ENCODE measurements at regions not wholly inside any gene's neighbourhood (a gene's known extent, or its start where the extent isn't known, plus 50 kb on each side); places are given as distances from the start of the nearest gene placed in this dataset.

DNA sequence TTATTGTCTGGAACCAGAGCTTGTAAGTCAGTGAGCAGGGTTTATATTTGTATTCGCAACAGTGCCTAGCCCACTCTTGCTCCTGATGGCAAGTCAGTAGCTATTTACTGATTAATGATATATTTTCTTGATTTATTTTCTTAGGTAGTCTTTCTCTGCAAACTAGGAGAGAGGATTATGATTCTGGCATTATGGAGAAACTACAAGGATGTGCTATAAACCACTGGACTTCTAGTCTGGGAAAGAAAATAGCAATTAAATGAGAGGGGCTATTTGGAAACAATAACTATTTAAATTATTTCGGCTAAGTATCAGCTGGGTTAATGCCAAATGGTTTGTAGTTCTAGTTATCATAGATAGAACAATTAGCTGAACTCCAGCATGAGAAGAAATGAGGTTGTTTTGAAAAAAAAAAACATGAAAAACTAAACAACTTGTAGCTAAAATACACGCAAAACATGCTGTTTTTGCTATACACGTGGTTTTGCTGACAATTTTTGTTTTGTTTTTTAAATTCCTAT lies 304.9 kb upstream of the TCF21 start:
- no peak for DNase-seq (ENCODE audit: low read depth in 2 of 2)

DNA sequence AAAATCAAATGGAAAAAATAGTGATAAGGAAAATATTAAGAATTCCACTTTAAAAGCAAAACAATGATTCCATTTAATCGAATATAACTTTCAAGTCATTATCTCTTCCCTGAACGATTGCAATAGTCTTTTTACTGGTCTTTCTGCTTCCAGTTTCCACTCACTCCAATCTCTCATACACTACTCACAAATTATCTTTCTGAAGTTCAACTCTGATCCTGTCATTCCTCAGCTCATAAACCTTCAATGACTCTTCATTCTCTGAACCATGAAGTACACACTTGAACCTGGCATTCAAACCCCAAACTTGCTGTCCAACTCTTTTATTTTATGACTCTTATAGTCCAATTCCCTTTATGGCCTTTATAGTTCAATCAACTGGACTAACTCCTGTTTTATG lies 304.1 kb upstream of the TCF21 start:
- no peak for DNase-seq (ENCODE audit: low read depth in 2 of 2)

DNA sequence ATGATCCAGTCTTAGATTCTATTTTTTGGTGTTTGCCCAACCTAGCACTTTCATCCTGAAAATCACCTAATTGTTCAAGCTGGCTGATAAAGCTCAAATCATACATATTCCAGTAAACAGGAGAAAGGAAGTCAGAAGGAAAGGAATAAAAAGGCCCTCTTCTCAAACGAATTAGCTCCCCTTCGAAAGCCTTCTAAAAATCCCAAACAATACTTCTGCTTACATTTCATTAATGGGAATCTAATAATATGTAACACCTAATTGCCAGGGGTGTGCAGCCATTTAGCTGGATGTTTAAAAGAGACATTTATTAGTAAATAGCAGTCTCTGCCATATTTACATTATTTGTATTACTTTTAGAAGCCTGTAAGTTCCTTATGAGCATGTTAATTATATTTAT lies 302.9 kb upstream of the TCF21 start:
- DNase-seq (ENCODE audit: low read depth in 2 of 2) = no peak

DNA sequence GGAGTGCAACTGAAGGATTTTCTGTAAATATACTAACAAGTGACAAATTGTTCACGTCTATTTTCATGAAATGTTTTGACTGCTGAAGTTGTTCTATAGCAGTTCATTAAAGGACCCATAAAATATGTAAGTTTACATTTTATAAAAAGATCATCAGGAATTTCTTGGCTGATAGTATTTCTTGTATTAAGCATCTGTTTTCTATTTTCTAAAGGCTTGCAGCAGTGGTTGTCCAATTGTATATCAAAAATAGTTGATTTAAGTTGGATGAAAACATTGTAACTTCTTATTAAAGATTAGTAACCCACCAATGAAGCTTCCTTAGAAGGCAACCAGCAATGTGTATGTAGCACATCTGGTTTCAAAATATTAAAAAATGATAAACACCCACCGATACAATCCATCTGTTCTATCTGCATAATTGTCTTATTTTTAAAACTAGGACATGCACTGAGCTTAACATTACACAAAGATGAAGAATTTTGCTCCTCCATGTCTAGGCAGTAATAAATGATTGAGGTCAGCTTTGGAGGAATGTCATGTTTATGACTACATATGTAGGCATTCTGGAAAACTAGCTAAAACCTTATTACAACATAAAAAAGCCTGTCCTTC lies 301.3 kb upstream of the TCF21 start:
- DNase-seq (ENCODE audit: low read depth in 2 of 2) = no peak

DNA sequence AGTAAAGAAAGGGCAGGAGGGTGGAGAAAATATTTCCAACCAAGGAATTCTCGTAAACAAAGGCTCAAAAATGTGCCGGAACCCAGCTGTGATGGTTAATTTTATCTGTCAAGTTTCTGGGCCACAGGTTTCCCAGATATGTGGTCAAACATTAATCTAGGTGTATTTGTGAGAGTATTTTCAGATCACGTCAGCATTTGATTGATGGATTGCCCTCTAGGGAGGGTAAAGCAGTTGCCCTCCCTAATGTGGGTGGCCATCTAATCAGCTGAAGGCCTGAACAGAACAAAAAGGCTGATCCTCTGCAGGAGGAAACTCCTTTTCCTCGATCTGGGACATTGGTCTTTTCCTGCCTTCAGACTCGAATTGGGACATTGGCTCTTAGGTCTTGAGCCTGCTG lies 298.7 kb upstream of the TCF21 start:
- DNase-seq (ENCODE audit: low read depth in 2 of 2) = no peak

DNA sequence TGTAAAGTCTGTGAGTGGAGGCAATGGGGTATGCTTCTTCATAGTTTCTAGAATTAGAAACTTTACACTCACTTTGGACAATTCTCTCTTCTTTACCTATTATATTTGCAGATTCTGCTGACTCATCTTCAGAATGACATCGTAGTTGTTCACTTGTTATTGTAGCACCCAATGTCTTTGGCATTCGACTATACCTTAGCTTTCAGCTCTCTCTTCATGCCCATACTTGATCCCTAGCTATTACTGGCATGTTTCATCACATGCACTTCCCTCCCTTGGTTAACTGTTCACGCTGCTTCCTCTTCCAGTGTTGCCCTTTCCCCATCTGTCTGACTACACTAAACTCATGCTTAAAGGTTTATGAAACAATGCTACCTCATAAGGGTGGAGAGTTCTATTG lies 298.1 kb upstream of the TCF21 start:
- DNase-seq (ENCODE audit: low read depth in 2 of 2) = no peak

DNA sequence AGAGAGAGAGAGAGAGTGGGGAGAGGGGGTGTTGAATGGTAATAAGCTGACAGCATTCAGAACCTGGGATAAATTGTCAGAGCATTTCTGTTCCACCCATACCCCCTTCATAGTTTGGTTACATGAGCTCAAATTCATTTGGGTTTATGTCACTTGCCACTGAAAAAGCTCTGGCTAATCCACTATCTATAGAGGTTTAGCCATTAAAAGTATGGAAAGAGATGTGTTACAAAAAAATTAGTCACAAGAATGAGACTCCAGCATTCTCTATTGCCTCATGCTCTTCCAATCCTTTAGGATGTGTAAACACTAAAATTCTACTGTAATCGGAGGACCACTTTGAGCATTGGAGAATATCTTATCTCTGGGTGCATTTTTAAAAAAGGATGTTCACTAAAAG lies 297.6 kb upstream of the TCF21 start:
- DNase-seq (ENCODE audit: low read depth in 2 of 2) = no peak

DNA sequence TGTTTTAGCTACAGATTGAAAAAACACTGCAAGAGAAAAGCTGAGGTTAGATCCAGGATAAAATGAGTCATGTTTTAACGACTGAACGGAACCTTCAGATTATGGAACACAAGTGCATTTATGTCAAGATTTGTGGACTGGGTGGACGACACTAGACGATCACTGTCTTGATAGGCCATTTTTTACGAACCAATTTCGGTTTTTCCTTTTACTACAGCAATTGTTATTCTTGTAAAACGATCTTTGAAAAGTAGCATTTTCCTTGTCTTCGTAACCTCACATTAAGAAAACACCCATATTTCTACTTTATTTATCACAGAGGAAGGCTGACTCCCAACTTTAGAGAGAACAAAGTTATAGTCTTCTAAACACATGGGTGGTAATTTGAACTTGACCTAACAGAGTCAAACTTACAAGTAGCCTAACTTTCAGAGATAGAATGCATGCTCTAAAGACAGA lies 294.2 kb upstream of the TCF21 start:
- DNase-seq (ENCODE audit: low read depth in 2 of 2) = no peak

DNA sequence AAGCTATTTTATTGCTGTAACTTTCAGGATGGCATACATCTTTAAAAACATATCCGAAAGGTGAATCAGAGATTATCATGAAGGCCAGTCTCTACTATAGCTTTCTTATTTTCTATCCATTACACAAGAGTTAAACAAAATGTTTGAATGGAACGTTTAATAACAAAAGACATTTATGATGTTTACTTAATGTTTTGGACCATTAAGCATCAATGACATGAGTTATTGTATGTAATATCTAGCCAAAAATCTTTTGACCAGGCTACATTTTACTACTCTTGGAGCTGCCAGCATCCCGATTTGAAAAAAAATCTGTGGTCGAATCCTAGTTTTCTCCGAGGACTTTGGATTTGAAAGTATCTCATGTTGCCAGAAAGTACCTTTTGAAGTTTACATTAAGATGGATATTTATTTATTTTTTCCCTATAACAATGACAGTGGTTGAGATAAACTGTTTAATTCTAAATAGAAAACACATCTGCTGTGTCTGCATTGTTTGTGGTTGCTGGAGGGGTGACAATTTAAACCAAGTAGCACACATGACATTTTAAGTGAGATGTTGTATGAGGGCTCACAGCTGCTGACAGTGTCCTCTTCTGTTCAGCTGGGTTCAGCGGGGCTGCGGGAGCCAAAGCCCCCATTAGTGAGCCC lies 293.7 kb upstream of the TCF21 start:
- DNase-seq (ENCODE audit: low read depth in 2 of 2) = no peak

DNA sequence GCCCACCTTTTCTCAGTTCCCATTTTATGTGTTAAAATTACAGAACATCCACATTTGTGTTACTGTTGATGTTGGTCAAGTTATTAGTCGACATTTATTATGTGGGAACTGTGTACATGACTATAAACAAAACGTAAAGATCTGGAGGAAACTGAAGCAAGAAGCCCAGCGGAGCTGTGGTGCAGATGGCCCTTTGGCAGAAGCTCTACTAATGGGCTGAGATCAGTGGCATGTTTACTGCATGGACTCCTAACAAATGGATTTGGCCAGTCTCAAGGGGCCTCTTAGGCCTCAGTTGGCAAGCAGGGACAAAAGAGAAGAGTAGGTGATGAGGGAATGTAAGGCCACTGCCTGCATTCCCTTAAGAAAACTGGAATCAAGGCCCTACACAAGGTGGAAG lies 282.1 kb upstream of the TCF21 start:
- DNase-seq (ENCODE audit: low read depth in 2 of 2) = no peak

DNA sequence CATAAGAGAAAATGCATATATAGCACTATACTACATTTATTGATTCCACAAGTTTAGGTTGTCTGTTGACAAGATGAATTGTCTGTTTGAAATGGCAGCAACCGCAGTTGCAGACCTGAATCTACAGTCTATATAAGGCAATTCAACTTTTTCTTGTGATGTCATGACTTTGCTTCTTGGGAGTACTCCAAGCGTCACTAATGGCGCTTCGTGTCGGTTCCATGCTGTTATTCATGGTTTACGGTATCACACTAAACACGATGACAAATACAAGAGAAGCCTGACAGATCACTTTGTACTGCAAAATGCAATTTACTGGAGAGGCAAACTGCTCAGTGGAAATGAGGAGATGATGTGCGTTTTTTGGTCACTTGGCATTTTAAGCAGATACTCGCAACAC lies 280.3 kb upstream of the TCF21 start:
- DNase-seq (ENCODE audit: low read depth in 2 of 2) = no peak

DNA sequence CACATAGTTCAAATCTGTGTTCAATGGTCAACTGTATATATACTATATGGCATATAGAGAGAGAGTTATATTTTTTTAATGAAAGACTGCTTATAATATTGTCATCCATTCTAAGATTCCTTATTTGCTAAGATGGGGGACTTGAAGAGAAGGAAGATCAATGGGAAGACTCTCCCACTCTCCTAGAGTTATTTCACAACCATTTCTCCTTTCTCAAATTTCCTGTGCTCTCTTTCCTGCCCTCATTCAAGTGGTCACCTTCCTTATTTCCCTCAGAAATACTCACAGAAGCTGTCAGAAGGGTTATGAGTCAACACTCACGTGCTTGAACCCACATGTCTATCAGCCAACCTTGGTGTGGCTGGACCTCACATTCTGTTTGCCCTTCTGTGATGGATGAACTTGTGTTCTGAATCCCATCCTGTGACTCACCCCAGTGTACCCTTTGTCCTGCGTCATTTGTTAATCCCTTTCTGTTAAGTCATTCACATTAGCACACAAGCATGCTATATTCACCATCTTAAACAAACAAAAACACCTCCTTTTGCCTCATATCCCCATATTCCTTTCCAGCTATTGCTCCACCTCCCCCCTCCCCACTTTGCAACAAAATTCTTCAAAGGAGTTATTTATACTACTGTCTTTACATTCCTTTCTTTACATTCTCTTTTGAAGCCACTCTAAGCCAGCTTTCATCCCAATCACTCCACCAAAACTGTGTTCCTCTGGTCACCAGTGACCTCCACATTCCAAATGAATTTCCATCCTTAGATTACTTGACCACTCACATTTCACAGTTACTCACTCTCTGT lies 279.3 kb upstream of the TCF21 start:
- DNase-seq (ENCODE audit: low read depth in 2 of 2) = no peak

DNA sequence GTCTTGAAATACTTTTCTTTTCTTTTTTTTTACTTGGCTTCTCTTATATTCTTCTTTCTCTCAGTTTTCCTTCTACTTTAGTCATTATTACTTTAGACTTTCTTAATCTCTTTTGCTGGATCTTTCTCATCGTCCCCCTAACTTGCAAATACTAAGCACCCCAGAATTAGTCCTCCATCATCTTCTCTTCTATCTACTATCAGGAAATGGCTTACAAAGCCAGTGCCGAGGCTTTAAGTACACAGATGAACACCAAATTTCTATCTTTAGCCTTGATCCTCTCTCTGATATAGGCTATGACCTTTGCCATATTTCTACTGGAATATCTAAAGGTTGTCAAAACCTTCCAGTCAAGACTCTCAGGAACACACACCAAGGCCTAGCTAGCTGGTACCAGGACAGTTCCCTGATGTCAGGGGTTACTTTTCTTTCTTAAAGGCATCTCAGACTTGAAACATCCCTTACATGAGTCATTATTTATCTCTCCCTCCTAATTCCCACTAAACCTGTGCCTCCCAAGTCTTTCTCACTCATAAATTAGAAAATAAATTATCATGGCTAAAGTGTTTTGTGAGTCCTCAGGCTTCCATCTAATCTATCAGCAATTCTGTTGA lies 278.6 kb upstream of the TCF21 start:
- no peak for DNase-seq (ENCODE audit: low read depth in 2 of 2)

DNA sequence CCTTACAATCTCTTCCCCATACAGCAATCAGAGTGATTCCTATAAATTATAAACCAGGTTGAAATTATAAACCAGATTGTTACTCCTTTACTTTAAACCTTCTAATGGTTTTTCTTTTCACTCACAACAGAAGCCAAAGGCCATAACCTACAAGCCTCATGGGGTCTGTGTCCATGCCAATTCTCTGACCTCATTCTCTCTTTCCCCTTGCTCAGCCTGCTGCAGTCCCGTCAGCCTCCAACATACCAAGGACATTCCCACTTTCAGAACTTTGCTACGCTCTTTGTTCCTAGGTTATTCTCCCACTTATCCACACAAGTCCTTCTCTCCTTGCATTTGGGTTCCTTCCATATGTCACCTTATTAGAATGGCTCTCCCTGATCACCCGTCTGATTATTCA lies 277.9 kb upstream of the TCF21 start:
- no peak for DNase-seq (ENCODE audit: low read depth in 2 of 2)

DNA sequence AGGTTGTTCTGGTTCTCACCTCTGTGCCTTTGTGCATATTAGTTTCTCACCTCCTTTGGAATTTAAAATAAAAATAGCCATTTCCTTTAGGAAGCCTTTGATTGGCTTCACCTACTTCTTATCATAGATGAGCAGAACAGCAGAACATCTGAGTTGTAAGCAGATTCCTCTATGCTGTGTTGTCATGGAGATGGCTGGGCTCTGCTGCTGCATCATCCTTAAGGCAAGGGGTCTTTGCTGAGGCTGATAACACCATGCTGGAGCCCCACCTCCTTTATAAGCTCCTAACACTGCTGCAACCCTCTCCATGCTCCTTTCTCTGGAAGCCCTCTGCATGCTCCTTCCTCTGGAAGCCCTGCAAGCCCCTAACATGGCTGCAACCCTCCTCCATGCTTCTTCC lies 276.5 kb upstream of the TCF21 start:
- no peak for DNase-seq (ENCODE audit: low read depth in 2 of 2)

DNA sequence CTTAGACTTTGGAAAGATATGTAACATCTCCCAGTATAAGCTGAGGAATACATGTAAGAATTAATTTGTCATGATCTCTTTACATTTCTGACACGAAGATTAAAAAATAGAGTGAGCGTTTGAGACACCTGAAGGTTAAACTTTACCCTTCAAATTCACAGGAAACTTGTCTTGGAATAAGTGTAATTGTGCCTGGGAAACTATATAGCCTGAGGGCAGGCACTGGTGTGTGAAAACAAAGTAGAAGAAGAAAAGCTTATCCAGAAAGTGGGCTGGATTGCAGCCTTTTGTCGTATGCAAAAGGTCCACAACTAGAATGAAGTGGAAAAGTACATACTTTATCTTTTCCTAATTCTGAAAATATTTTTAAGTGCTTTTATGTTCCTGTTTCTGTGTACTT lies 275.7 kb upstream of the TCF21 start:
- no peak for DNase-seq (ENCODE audit: low read depth in 2 of 2)

DNA sequence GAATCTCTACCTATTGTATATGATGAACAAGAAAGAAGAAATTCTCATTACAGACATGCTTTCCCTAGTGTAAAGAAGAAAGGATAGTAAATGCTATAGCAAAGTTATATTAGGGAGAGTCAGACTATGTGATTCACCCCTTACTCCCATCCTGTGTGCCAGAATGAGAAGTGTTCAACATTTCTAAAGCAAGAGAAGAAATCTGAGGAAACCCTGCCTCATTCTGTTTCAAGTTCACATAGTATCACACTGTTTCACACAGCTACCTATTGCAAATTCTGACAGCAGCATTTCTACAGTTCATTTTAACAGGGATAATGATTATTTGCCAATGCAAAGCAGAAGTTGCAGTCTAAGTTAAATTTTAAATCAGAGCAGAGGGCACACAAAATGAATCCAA lies 267.2 kb upstream of the TCF21 start:
- DNase-seq (ENCODE audit: low read depth in 2 of 2) = no peak

DNA sequence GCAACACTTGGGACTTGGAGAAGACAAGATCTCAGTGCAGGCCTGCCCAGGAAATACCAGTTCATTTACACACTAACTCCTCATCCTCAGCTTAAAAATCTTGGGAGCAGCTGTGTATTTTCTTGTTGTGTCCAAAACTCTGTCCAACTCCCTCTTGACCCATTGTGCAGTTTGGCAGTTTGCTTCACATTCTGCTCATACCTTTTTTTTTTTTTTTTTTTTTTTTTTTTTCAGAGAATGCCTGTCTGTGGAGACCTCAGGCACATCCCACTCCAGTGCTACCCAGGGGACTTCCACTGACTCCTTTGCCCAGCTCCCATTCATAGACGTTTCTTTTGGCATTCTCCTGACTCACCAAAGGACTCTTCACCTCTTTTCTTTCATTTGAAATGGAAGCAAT lies 265.8 kb upstream of the TCF21 start:
- no peak for DNase-seq (ENCODE audit: low read depth in 2 of 2)

DNA sequence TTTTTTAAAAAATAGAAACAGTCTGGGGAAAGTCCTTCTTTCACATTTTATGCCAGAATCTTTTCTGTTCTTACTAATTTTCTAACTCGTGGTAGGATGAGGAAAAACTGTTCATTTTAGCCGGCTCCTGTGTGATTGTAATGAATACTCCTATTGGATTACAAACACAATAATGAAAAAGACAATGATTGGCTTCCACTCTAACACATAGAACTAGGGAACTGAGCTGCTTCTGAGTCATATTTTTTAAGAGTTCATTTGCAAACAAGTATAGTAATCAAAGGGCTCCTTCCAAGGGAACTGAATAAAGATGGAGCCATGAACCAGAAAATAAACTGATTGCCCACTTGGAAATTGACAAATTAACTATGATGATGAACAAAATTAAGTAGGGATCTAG lies 265.3 kb upstream of the TCF21 start:
- no peak for DNase-seq (ENCODE audit: low read depth in 2 of 2)

DNA sequence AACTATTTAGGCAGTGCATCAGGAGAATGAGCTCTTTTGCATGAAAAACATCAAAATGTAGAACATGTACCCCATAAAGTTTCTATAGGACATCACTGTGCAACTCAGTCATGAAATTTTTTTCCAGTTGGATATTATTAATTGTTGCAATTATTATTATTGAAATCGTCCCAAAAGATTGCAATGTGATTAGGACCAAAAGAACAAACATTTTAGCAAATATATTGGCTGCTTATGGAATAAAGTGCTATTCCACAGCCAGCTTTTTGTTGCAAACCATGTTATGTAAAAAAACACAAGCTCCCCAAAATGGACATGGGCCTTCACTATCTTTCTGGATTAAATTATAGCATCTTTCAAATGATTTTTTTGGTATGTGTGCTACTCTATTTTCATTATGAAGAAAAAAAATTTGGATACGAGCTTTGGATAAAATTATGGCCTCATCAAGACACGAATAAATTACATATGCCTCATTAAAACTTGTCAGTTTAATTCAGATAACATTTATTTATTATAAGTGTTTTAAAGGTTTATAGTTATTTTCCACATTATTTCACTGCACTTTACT lies 262.7 kb upstream of the TCF21 start:
- no peak for DNase-seq (ENCODE audit: low read depth in 2 of 2)

DNA sequence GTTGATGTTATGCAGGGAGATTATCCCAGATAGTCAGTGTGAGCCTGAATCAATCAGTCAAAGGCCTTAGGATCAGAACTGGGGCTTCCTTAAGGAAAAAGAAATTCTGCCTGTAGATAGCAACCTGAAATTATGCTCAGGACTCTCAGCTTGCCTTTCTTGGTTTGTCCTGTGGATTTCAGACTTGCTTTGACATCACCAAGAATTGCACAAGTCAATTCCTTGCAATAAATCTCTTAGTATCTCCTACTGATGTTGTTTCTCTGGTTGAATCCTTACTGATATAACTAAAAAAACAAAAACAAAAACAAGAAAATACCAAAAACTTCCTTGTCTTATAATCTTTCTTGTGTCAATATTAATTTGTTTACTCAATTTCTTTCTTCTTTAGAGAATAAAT lies 258.9 kb upstream of the TCF21 start:
- DNase-seq (ENCODE audit: low read depth in 2 of 2) = no peak

DNA sequence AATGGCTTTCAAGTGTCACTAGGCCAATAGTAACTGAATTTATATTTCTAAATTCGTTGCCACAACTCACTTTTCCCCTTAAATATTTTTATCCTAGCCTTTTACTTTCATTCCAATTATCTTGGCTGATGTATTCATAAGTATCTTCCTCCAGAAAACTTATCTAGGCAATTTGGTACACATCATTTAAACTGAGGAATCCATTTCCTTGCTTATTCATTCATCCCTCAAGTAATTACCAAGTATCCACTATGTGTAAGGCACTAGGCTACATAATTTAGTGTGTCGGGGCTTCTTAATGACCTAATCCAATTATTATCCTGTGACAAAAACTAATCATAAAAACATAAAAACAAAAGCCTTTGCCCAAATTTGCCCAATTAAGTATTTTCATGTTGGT lies 258.3 kb upstream of the TCF21 start:
- DNase-seq (ENCODE audit: low read depth in 2 of 2) = no peak

Data from stimulated activated CD8-positive, alpha-beta memory T cell treated with anti-CD3 and anti-CD28 coated beads, Interleukin-2, amount 100 ng/mL, for 1 hour (primary cell).